GM19035 (cell line): ENCODE measurements at regions not wholly inside any gene's neighbourhood (a gene's known extent, or its start where the extent isn't known, plus 50 kb on each side); places are given as distances from the start of the nearest gene placed in this dataset.
"Not testable (repeated sequence)": the region's sequence is repeated elsewhere in the genome, so short reads cannot be mapped to it uniquely, and the experiment has no call there.

Experiments used
- ATAC-seq: cut with Tn5 transposase; IDR thresholded peaks from one replicate; pipeline ENCODE4 v1.9.1; 2021; ENCODE audit not compliant: unreplicated experiment

- ATAC-seq = no peak
These were observed 1074.1 kb downstream of the SI start for GRCh38 chr3:164004205-164004604.

- not testable (repeated sequence) for ATAC-seq
These were observed 1075.3 kb downstream of the SI start for GRCh38 chr3:164003016-164003415.

GRCh38 chr3:163983940-163984339 is 1094.4 kb downstream of the SI start:
- no peak for ATAC-seq

- no peak for ATAC-seq
These were observed 1106.4 kb downstream of the SI start for GRCh38 chr3:163971861-163972260.

- no peak for ATAC-seq
These were observed 1121.2 kb downstream of the SI start for GRCh38 chr3:163957072-163957471.

- no peak for ATAC-seq
These were observed 1124.8 kb downstream of the SI start for GRCh38 chr3:163953526-163953925.

- ATAC-seq = no peak
These were observed 1125.8 kb downstream of the SI start for GRCh38 chr3:163952499-163952898.

- ATAC-seq = no peak
These were observed 1126.8 kb downstream of the SI start for GRCh38 chr3:163951397-163951987.

GRCh38 chr3:163946785-163947184 is 1131.5 kb downstream of the SI start:
- no peak for ATAC-seq

- ATAC-seq = no peak
These were observed 1134.6 kb downstream of the SI start for GRCh38 chr3:163943664-163944063.

GRCh38 chr3:163939926-163940325 is 1138.4 kb downstream of the SI start:
- no peak for ATAC-seq

- ATAC-seq = no peak
These were observed 1141.8 kb downstream of the SI start for GRCh38 chr3:163936543-163936942.

- ATAC-seq = no peak
These were observed 1142.9 kb downstream of the SI start for GRCh38 chr3:163935411-163935810.

- ATAC-seq = no peak
These were observed 1149.1 kb downstream of the SI start for GRCh38 chr3:163929069-163929652.

- no peak for ATAC-seq
These were observed 1150.8 kb downstream of the SI start for GRCh38 chr3:163927521-163927920.

GRCh38 chr3:163924600-163924999 is 1153.7 kb downstream of the SI start:
- ATAC-seq = no peak

- ATAC-seq = no peak
These were observed 1159.1 kb downstream of the SI start for GRCh38 chr3:163919154-163919553.

GRCh38 chr3:163916596-163917560 is 1161.4 kb downstream of the SI start:
- no peak for ATAC-seq

GRCh38 chr3:163915280-163915679 is 1163.0 kb downstream of the SI start:
- no peak for ATAC-seq

- ATAC-seq = no peak
These were observed 1163.7 kb downstream of the SI start for GRCh38 chr3:163914567-163914966.

- ATAC-seq = no peak
These were observed 1186.5 kb downstream of the SI start for GRCh38 chr3:163891771-163892170.

GRCh38 chr3:163890661-163891060 is 1187.6 kb downstream of the SI start:
- ATAC-seq = no peak
